HG03196 (cell line): ENCODE measurements at regions not wholly inside any gene's neighbourhood (a gene's known extent, or its start where the extent isn't known, plus 50 kb on each side); places are given as distances from the start of the nearest gene placed in this dataset.

Experiments
- ATAC-seq: cut with Tn5 transposase; IDR thresholded peaks from one replicate; pipeline ENCODE4 v1.9.1; 2021; ENCODE audit not compliant: unreplicated experiment

DNA sequence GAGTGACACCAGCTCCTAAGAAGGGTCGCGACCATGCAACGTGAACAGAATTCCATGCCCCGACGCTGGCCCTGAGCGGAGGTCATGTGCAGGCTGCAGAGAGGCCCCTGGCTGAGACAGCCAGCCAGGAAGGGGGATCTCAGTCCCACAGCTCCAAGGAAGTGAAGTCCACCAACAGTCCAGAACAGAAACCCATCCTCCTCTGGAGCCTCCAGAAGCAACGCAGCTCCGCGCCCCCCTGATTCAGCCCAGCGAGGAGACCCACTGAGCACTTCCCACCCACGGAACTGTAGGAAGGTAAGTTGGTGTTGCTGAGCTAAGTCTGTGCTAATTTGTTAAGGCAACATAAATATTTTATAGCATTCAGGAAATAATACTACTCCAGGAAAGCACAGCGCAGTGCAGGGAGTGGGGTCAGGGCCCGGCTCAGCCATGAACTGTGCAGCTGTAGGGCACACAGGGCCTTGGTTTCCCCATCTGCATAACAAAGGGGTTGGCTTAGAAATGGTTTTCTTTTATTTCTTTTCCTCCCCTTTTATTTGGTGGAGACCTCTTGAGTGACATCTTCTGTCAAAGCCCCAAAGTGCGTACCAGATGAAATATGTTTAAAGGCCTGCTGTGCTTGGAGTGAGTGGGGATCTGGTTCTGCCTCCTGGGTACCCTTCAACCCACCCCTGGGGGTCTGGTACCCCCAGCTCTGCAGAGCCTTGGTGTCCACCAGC, 241.1 kb upstream of the PMEPA1 start:
- ATAC-seq, result no peak

DNA sequence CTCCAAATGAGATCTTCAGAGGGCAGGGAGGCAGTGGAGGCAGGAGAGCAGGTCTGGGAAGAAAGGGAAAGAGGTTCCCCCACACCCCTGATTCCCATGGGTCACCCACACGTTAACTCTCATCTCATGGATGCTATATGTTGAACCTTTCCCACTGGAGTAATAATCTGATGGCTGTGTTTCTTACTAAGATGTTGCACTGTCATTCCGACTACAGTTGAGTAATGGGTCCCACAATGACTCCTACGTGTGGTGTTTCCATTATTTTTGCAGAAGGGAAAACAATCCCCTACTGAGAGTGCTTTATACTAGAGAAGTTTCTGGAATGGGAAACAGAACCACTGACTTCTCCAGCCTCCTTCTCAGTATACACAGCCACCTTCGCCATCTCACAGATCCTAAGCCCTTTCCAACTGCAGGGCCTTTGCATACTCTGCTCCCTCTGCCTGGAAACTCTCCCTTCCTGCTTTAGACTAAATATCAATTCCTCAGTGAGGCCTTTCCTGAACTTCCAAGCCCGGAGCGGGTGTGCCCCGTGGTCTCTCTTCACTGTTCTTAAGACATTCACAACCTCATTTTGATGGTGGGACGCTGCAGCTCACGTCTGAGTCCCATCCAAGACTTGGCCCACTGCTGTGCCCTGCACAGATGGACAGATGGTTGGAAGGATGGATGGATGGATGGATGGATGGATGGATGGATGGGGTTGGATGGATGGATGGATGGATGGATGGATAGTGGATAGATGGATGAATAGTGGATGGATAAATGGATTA, 238.6 kb upstream of the PMEPA1 start:
- no peak for ATAC-seq

DNA sequence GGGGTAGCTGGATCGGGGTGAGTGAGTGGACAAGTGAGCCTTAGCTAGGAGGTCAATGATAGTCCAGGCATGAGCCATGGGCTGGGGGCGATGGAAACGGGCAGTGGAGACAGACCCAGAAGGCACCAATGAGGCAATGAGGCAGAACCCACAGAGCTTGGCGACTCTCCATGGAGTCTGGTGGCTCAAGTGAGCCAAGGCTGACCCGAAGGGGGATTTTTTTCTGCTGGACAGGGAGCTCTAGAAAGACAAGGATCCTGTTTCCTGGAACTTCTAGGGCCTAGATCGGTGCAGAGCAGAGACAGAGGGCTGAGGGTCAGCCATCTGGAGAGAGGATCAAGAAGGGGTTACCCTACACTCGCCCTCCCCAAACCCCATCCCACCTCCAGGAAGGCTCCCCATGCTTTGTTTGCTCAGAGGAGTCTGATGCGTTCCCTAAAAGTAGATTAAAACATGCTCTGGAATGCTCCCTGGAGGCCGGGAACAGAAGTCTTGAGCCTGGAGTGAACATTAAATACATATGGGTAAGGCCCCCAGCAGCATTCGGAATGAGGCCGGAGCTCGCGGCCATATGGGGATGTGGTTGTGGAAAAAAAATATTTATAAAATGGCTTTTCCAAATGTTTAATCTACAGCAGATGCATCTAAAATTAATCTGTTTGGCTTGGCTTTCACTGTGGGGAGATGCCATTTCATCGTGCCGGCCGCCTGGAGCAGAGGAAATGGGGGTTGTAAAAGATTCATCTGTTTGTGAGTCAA, 237.8 kb upstream of the PMEPA1 start:
- no peak for ATAC-seq

DNA sequence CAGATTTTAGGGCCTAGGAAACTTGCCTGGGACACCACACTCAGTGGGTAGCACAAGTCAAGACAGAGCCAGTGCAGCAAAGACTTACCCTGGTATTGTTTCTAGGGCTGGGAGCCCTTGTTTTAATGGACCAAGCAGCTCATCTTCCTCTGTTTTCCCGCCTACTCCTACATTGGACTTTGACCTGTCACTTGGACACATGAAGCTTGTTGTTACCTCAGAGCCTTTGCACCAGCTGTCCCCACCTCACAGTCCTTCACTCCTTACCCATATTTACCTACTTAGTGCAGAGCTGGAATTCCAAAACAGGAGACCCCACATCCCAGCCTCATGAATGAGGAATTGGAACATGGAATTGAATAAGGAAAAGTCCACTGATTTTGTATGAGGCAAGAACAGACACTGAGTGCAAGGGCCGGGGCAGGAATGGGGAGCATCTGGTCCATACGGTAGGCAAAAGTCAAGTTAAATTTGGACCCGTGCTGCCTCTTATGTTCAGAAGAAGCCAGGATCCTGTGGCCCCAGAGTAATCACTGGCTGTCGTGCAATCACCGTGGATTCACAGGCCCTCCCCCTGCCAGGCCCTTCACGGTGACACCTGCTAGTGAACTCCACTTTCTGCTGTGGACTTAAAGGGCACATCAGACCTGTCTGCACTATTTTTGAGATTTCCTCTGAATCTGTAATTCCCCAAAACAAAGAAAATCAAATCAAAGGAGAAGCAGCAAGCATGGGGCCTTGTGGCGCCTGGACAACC, 236.9 kb upstream of the PMEPA1 start:
- ATAC-seq, result no peak

DNA sequence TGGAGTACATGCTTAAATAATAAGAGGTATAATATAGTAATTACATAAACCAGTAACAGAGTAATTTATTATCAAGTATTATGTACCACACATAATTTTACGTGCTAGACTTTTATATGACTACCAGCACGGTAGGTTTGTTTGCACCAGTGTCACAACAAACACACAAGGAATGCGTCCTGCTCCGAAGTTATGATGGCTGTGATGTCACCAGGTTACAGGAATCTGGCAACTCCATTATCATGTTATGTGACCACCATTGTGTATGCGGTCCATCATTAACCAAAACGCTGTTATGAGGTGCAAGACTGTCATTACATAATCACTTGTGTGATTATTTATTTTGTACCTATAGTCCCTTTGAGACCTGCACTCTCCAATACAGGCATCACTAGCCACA, 235.2 kb upstream of the PMEPA1 start:
- no peak for ATAC-seq

DNA sequence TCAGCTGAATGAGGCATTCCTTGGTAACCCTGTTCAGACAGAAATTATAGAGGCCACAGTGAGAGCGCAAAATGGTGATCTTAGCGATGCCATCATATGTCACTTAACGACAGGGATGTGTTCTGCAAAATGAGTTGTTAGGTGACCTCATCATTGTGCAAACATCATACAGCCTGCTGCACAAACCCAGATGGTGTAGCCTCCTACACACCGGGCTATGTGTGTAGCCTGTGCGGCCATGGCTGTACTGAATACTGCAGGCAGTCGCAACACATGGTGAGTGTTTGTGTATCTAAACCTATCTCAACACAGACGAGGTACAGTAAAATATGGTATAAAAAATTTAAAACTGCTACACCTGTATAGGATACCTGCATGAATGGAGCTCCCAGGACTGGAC, 234.1 kb upstream of the PMEPA1 start:
- no peak for ATAC-seq

DNA sequence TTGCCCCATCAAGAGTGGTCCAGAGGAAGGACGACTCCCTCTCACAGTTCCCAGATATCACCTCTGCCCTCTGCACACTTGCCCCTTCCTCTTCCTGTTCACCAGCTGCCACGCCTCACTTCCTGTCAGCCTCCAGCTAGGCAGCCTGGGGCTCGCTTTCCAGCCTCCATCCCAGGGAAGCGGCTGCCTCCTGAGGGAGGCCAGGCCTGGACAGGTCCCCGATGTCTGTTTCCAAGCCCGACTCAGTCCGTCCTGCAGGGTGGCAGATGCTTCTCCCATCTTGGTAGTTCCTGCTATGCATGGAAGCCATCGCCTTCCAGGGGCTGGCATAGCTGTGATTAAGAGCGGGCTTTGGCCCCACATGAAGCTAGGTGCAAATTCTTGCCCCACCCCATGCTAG, 233.5 kb upstream of the PMEPA1 start:
- no peak for ATAC-seq

DNA sequence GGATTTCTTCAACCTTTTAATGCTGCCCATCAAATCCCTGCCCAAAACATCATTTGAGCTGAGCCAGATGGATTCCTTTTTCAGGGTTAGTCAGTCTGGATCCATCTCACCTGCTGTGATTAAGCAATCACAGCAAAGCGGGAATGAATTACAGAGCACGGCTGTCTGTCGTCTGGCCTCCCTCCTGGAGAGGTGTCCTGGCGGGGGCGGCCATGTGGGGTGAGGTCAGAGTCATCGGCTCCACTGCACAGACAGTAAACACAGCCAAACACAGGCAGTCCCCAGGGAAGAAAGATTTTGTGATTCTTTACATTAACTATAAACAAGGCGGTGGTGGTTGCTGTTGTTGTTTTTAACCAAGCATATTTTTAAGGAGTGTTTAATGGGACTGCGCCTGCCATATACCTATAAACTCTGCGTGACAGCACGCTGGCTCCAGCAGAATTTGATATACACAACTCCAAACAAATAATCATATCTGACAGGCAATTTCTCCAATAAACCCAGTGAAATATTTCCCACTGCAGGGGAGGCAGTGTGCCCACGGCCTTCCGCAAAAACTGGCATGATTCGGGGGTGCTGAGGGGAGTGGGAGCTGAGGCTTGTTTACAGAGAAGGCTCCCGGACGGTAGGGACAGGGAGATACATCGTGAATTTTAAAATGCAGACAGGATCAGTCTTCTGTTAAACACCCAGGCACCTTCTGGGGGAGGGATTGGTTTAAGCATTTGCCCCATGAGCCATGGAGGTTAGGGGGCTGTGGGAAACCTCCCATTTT, 232.0 kb upstream of the PMEPA1 start:
- ATAC-seq, result no peak

DNA sequence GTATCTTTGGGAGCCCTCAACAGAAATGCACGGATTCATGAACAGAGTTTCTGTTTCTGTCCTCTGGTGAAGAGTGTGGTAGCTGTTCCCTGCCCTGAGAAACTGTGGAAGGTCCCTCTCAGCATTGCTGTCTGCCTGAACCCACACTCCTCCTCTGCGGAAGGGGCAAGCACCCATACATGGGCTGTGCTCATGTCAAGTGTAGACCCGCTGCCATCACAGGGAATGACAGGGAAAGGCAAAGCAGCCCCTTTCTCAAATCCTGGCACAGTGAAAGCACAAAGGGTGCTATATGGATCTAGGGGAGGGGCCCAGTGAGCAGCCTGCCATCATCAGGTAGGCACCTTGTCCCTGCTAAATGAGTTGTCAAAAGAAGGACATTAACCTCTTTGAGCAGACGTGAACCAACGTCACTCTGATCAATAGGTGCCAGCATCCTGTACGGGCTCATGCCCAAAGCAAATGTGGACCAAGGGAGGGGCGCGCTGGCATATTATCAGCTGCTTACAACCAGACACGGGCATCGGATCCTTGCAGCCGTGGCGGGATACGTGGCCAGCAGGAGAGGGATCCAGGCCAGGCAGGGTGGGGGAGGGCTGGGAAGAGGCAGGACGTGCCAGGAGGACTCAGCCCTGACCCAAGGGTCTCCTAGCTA, 231.2 kb upstream of the PMEPA1 start:
- ATAC-seq, result no peak

DNA sequence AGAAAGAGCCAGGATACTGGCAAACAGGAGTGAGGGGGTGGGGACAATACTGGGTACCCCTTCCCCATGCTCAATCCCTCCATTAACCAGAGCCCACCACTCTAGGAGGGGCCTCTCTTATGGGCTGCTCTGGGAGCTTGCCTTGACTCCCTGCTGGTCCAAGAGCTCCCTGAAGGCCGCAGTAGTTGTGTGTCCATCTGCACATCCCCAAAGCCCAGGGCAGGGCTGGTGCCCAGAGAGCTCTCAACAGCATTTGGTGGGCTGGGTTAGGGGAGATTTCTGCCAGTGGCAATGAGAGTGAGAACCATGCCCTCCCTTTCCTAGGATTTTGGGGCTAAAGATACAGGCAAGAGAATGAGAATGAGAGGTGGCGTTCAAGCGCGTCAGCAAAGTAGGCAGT, 230.6 kb upstream of the PMEPA1 start:
- ATAC-seq, result no peak

DNA sequence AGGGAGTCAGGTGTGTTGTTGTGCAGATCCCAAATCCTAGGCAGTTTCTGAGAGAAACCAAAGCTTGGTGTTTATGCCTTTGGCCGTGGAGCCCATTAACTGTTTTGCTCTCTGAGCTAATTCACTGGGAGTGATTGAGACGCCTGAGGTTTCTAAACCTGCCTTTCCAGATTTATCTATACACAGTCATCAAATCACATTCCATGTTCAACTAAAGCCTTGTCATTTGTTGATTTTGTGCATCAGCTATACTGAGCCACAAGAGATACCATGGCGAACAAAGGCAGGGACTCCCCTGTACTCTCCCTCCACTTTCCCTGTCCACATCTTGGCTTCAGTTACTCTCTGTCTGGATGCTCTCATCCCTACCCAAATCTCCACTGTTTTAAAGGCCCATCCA, 229.7 kb upstream of the PMEPA1 start:
- ATAC-seq, result no peak

DNA sequence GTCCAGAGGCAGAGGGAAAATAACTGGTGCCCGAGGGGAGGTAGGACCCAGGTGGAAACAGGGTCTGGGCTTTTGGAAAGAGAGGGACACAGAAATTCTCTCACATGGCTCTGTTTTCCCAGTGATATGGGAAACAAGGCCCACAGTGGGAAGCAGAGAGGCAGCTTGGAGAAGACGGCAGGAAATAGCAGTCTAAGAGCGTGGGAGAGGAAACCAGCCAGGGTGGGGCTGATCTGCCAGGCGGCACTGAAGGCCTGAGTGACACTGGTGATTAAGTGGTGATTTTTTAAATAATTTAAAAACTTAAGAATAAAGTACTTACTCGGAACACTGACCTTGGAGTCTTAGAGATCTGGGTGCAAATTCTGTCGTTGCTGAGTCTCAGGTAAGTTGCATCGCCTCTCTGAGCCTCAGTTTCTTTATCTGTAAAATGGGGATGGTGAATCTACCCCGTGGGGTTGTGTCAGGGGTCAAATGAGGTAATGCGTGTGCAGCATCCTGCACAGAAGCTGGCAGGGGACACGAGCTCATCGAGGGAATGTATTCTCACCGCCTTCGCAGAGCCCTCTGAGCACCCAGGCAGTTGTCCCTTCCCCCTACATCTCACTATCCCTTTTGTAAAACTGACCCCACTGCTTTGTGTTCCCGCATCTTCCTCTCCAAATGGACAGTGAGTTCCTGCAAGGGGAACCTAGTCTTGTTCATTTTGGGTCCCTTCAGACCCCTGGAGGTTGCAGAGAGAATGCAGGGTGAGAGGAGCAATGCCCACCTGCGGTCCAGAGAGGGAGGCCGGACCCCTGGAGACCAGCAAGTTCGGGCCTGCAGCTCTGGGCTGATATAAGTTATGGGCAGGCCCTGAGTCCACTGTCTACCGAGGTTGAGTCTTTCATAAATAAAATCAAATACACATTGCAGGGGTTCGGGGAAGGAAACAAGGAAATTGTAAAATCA, 228.6 kb upstream of the PMEPA1 start:
- ATAC-seq, result no peak

DNA sequence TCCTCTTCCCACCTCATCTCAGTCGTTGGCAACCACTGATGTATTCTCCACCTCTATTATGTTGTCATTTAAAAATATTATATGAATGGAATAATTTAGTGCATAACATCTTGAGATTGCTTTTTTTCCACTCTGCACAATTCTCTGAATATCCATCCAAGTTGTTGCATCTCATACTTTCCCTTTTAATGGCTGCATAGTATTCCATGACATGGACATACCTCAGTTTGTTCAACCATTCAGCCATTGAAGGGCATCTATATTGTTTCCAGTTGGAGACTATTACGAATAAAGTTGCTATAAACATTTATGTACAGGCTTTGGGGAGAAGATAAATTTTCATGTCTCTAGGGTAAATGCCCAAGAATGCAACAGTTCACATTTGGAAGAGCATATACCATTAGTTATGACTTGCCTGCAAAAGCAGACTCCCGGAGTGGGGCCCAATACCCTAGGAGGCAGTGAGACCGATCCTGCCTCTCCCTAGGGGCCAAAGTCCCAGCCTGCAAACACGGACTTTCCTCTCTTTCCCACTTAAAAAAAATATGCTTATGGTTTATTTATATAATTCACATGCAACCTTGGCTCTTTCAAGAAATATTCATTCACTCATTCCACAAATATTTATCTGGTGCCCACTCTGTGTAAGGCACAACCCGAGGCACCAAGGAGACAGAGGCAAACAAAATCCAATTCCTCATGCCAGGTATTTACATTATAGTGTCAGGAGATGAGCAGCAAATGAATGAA, 227.0 kb upstream of the PMEPA1 start:
- ATAC-seq, result no peak

DNA sequence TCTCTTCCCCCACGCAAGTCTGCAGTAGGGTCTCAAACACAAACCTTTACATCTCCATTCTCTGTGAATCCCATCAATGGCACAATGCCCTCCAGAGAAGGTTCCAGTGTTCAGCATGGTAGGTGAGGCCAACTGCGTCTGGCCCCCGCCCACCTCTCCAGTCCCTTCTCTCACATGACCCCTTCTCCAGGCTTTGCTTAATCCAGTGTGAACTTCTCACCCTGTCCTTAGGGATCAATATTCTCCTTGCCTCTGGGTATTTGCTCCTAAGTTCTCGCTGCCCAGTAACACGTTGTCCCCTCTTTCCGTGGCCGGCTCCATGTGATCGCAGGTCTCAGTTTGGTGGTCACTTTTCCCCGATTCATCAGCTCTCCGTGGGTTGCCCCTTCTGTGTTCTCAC, 225.1 kb upstream of the PMEPA1 start:
- no peak for ATAC-seq

DNA sequence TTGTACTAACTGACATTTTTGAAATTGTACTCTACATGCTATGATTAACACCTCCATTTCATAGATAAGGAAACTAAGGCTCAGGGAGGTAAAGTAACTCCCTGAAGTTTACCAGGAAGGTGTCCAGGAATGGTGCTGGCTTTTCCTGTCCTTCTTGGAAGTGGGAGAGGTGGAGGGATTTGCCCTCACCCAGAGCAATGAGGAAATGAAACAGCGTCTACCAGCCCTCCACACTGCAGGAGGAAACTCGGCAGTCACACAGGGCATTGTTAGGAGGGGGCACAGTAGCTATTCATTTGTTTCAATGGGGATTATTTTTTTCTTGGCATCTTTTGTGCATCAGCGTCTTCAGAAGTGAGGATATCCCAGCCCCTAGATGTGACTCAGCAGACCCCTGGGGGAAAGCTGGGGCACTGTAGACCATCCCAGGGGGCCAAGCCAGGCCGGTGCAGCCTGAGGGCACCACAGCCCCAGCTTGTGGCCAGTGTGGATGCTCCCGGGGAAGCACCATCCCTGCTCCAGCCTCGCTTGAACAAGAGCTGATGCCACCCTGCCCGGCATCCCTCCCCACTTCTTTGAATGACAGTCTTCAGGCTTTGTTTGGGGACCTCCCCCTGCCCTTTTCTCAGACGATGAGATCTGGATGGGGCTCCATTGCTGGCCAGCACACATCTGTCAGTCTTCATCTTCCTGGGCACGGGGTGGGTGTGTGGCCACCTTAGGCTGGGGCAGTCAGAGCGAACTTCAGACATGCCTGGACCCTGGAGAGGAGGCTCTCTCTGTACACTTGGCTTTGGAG, 224.4 kb upstream of the PMEPA1 start:
- no peak for ATAC-seq

DNA sequence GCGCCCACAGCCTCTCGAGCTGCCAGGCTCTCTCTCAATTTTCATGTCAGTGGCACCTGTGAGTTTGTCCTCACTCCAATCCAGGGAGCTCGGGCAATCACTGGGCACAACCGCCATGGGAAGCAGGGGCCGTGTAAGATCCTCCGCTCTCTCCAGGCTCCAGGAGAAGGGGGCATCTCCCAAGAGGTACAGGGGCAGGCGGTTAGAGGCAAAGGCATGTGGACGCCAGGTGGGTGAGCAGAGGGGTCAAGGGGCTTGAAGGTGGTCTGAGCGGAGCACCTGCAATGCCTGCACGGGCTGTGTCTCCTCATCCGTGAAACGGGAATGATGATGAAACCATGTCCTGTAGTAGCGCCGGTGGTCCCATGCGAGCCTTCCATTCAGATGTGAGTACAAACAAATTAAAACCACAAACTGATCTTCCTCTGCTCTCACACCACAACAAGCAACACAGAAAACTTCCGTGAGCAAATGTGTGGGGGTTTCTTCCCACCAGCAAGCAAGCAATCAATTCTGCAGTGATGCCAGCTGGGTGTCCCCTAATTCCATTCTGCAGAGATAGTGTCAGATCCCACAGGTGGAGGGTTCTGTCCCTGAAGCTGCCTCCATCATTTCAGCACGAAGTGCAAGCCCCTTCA, 222.5 kb upstream of the PMEPA1 start:
- ATAC-seq, result no peak

DNA sequence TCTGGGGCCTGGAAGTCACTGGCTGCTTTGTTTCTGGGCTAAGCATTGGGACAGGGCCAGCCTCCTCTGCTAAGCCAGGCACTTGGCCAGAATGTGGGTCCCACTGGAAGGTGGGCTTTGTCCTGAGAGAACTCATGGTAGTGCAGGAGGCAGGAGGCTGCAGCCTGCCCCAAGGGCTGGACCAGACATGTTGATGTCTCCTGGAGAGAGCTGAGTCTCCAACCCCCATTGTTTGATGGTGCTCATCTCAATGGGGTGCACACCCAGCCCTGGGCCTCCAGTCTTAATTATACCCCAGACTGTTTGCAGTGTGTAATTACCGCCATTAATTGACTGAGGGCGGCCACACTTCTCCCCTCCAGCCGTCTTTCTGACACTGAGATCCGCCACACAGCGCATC, 220.5 kb upstream of the PMEPA1 start:
- ATAC-seq, result no peak
